Endothelial cell of umbilical vein (primary cell): ENCODE measurements at regions not wholly inside any gene's neighbourhood (a gene's known extent, or its start where the extent isn't known, plus 50 kb on each side); places are given as distances from the start of the nearest gene placed in this dataset.

Source experiments
- BruUV-seq: library from RNA; stranded (reverse); fragments of 400-500 nt; replicated peaks from 2 replicates; lab custom pipeline; 2021; lab: Mats Ljungman, UMichigan
- CTCF ChIA-PET: fragments of 300-600, 350-600 bp; sonication (Branson Sonifier 250); formaldehyde crosslinking; loops from one replicate; lab custom pipeline; 2021; ENCODE audit warnings: antibody characterized with exemption, inconsistent platforms; lab: Charles Lee
- POLR2A ChIA-PET: fragments of 300-600, 350-600 bp; sonication (Branson Sonifier 250); formaldehyde crosslinking; loops from one replicate; lab custom pipeline; 2021; ENCODE audit warnings: antibody characterized with exemption, inconsistent platforms; lab: Charles Lee
- DNase-seq: peaks from one replicate; pipeline ENCODE4 v3.0.0-alpha.2; 2011; ENCODE audit warnings: low read depth, low spot score
- FAIRE-seq: peaks from 2 replicates; lab custom pipeline; 2011; peaks lifted over from hg19 to GRCh38; lab: Jason Lieb, UNC
- H2AFZ ChIP-seq: 2 replicates; pipeline ENCODE4 v1.6.0; 2012; ENCODE audit warnings: low read depth, low read length, control low read depth, inconsistent platforms
- H3K27ac ChIP-seq: 2 replicates; pipeline ENCODE4 v1.5.1; 2011; ENCODE audit warnings: low read depth, mild to moderate bottlenecking, control low read depth, low read length, moderate library complexity; ENCODE audit not compliant: insufficient read depth
- H3K27me3 ChIP-seq, 2 experiments: 2 replicates each; pipeline versions ENCODE4 v1.6.0 to v1.6.1; 2011; ENCODE audit warnings: low read length in 2 of 2, mixed read lengths in 1 of 2; ENCODE audit not compliant: control insufficient read depth in 2 of 2, insufficient read depth in 2 of 2
- H3K36me3 ChIP-seq, 2 experiments: 2 replicates in 1 of 2; 3 replicates in 1 of 2; pipeline ENCODE4 v1.5.1; 2011; ENCODE audit warnings: low read length in 2 of 2, mild to moderate bottlenecking in 1 of 2, moderate library complexity in 1 of 2; ENCODE audit not compliant: control insufficient read depth in 2 of 2, insufficient read depth in 2 of 2; ENCODE audit errors: extremely low read depth in 1 of 2
- H3K4me1 ChIP-seq: 3 replicates; pipeline ENCODE4 v1.5.1; 2011; ENCODE audit warnings: mild to moderate bottlenecking, low read length; ENCODE audit not compliant: control insufficient read depth, insufficient read depth; ENCODE audit errors: extremely low read depth
- H3K4me2 ChIP-seq: 2 replicates; pipeline ENCODE4 v1.6.1; 2011; ENCODE audit warnings: low read length, control low read depth, mixed read lengths; ENCODE audit not compliant: insufficient read depth
- H3K4me3 ChIP-seq, 3 experiments: fragments of 200-600 bp in 1 of 3; sonication (generic), shearing (Covaris generic) in 1 of 3; replicated peaks in 1 of 3; 2 replicates each; pipeline ENCODE4 v1.5.1; 2011 to 2016; ENCODE audit warnings: control low read depth in 3 of 3, low read length in 3 of 3, mild to moderate bottlenecking in 2 of 3, inconsistent platforms in 1 of 3, low read depth in 1 of 3, moderate library complexity in 1 of 3; ENCODE audit not compliant: insufficient read depth in 1 of 3
- H3K79me2 ChIP-seq: 2 replicates; pipeline ENCODE4 v1.6.0; 2012; ENCODE audit warnings: low read length, inconsistent platforms; ENCODE audit not compliant: control insufficient read depth, insufficient read depth
- H3K9ac ChIP-seq: replicated peaks from 2 replicates; pipeline ENCODE3; 2011; ENCODE audit warnings: low read length, control low read depth; ENCODE audit not compliant: insufficient read depth; ENCODE audit errors: extremely low read depth
- H3K9me1 ChIP-seq: replicated peaks from 3 replicates; pipeline ENCODE4 v1.6.0; 2011; ENCODE audit warnings: mild to moderate bottlenecking, low read length; ENCODE audit not compliant: control insufficient read depth, insufficient read depth; ENCODE audit errors: extremely low read depth
- H3K9me3 ChIP-seq: replicated peaks from 2 replicates; pipeline ENCODE4 v1.5.1; 2012; ENCODE audit warnings: low read length, inconsistent platforms; ENCODE audit not compliant: control insufficient read depth, insufficient read depth
- H4K20me1 ChIP-seq: replicated peaks from 2 replicates; pipeline ENCODE3; 2011; ENCODE audit warnings: mild to moderate bottlenecking, low read length; ENCODE audit not compliant: control insufficient read depth, insufficient read depth; ENCODE audit errors: extremely low read depth
- EZH2 ChIP-seq: IDR thresholded peaks from 2 replicates; pipeline ENCODE4 v1.6.1; 2012; ENCODE audit warnings: borderline replicate concordance, low read depth, mild to moderate bottlenecking, moderate library complexity, low read length, inconsistent platforms; ENCODE audit not compliant: severe bottlenecking
- FOS ChIP-seq: IDR thresholded peaks from 2 replicates; pipeline ENCODE4 v1.6.1; 2011; ENCODE audit warnings: mild to moderate bottlenecking, low read length, moderate library complexity, borderline replicate concordance; ENCODE audit not compliant: insufficient read depth
- GATA2 ChIP-seq: IDR thresholded peaks from 2 replicates; pipeline ENCODE4 v1.7.0; 2011; ENCODE audit warnings: low read depth, mild to moderate bottlenecking, moderate library complexity, mixed read lengths, low read length; ENCODE audit not compliant: insufficient read length, insufficient read depth
- JUN ChIP-seq: IDR thresholded peaks from 2 replicates; pipeline ENCODE4 v1.6.1; 2011; ENCODE audit warnings: borderline replicate concordance, low read depth; ENCODE audit not compliant: insufficient read length, insufficient read depth
- MYC ChIP-seq: IDR thresholded peaks from one replicate; pipeline ENCODE4 v1.6.1; 2011; ENCODE audit warnings: mild to moderate bottlenecking, low read depth, low read length
- POLR2A ChIP-seq: IDR thresholded peaks from 2 replicates; pipeline ENCODE4 v1.6.1; 2012; ENCODE audit warnings: low read depth, mild to moderate bottlenecking, control low read depth, low read length
- POLR2AphosphoS5 ChIP-seq: IDR thresholded peaks from 2 replicates; pipeline ENCODE4 v1.6.1; 2012; ENCODE audit warnings: low read depth, mild to moderate bottlenecking, control low read depth, low read length, moderate library complexity; ENCODE audit not compliant: insufficient read depth
- dilution Hi-C: fragments of 300-500 bp; cut with MboI; formaldehyde crosslinking; loops from one replicate; pipeline ENCODE4 v1.15.0; 2019; ENCODE audit warnings: low sequenced_read_pairs; ENCODE audit not compliant: extremely low pct_ligation_motif_present
- intact Hi-C: fragments of 100-400 bp; cut with micrococcal nuclease; formaldehyde crosslinking; loops from one replicate; pipeline ENCODE4 v1.10.0; 2022
- TF ChIP-seq, protein P1 (sequence below): IDR thresholded peaks from 2 replicates; pipeline ENCODE4 v1.6.1; 2011; ENCODE audit not compliant: insufficient read depth, insufficient read length
- TF ChIP-seq, protein P2 (sequence below), 2 donors: IDR thresholded peaks; 1 replicate in 1 of 2; 2 replicates in 1 of 2; pipeline ENCODE4 v1.5.1; 2011; ENCODE audit warnings: low read length in 2 of 2, mild to moderate bottlenecking in 2 of 2, moderate library complexity in 2 of 2, control low read depth in 1 of 2, inconsistent platforms in 1 of 2, low read depth in 1 of 2; ENCODE audit not compliant: insufficient read depth in 1 of 2; ENCODE audit errors: extremely low read depth in 1 of 2

DNA sequence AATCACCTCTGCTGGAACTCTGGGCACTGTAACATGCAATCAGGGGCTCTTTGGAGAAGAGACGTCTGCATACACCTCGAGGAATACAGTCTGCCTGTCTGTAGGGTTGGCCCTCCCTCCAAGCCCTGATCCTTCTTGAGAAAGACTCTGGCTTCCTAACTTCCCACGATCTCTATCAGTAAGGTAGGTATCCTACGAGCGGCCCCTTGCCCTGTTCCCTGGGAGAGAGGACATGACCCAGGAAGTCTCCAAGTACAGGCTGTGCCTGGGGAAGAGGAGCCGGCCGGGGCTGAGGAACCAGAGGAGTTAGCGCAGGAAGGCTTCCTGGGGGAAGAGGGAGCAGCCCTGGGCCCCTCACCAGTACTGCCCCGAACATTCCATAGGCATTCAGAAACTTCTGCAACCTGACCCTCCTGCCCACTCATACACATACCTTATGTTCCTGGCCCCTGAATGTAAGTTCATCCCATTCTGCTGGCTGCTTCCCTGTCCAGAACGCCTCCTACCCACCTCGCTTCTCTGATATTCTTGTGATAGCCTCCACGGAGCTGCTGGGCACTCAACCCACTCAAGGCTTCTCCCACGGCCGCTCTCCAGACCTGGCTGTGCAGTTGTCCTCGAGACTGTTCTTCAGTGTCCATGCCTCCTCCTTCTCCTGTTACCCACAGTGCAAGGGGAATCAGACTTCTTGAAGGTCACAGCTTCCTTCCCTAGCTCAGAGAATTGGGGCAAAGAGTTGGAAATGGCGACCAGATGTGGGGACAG is 116.1 kb downstream of the CYP26B1 start:
- TF ChIP-seq POLR2AphosphoS5 = no peak
- TF ChIP-seq FOS = no peak
- no peak for TF ChIP-seq GATA2
- TF ChIP-seq JUN = no peak
- no peak for TF ChIP-seq EZH2
- TF ChIP-seq, protein P1, sequence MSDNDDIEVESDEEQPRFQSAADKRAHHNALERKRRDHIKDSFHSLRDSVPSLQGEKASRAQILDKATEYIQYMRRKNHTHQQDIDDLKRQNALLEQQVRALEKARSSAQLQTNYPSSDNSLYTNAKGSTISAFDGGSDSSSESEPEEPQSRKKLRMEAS = no peak
- TF ChIP-seq, protein P2, sequence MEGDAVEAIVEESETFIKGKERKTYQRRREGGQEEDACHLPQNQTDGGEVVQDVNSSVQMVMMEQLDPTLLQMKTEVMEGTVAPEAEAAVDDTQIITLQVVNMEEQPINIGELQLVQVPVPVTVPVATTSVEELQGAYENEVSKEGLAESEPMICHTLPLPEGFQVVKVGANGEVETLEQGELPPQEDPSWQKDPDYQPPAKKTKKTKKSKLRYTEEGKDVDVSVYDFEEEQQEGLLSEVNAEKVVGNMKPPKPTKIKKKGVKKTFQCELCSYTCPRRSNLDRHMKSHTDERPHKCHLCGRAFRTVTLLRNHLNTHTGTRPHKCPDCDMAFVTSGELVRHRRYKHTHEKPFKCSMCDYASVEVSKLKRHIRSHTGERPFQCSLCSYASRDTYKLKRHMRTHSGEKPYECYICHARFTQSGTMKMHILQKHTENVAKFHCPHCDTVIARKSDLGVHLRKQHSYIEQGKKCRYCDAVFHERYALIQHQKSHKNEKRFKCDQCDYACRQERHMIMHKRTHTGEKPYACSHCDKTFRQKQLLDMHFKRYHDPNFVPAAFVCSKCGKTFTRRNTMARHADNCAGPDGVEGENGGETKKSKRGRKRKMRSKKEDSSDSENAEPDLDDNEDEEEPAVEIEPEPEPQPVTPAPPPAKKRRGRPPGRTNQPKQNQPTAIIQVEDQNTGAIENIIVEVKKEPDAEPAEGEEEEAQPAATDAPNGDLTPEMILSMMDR (IDR thresholded peaks at IDR 0.05; ENCODE audit: extremely low read depth in 1 of 2, insufficient read depth in 1 of 2, low read depth in 1 of 2, low read length in 2 of 2) = no peak
- no peak for TF ChIP-seq MYC
- no peak for TF ChIP-seq POLR2A
- no TSS peak for BruUV-seq
- peaks cover 0 to 1% of the 10 kb centered on the region in 2 experiments for H3K27me3 ChIP-seq
- no peaks in the 10 kb centered on the region for H3K36me3 ChIP-seq
- no peaks in the 10 kb centered on the region for H3K4me1 ChIP-seq
- no peak overlapping the region for H3K4me2 ChIP-seq
- CTCF ChIA-PET = no interaction called here
- H3K79me2 ChIP-seq = no peaks in the 10 kb centered on the region
- dilution Hi-C loops = no loop called here
- no peak overlapping the region for H3K27ac ChIP-seq
- DNase-seq = no peak
- H2AFZ ChIP-seq = no peak overlapping the region
- POLR2A ChIA-PET = no interaction called here
- no peaks in the 10 kb centered on the region for H3K9me3 ChIP-seq
- H3K9me1 ChIP-seq = no peaks in the 10 kb centered on the region
- no peak for FAIRE-seq
- no peak overlapping the region for H3K4me3 ChIP-seq
- no peak overlapping the region for H3K9ac ChIP-seq
- intact Hi-C loops = no loop called here
- H4K20me1 ChIP-seq = no peaks in the 10 kb centered on the region
